Type B pancreatic cell (in vitro differentiated cells): ENCODE measurements at regions not wholly inside any gene's neighbourhood (a gene's known extent, or its start where the extent isn't known, plus 50 kb on each side); places are given as distances from the start of the nearest gene placed in this dataset.

Experiments
- DNase-seq: peaks from one replicate; pipeline ENCODE4 v3.0.0; 2021; ENCODE audit warnings: mixed read lengths; ENCODE audit not compliant: unreplicated experiment; ENCODE audit errors: extremely low spot score
- H3K27ac Mint-ChIP-seq: 2 replicates; pipeline ENCODE4 v1.8.0; 2021; ENCODE audit warnings: mild to moderate bottlenecking, mixed read lengths
- H3K27me3 Mint-ChIP-seq: 2 replicates; pipeline ENCODE4 v1.8.0; 2021; ENCODE audit warnings: mixed read lengths
- H3K36me3 Mint-ChIP-seq: 2 replicates; pipeline ENCODE4 v1.8.0; 2021; ENCODE audit warnings: mixed read lengths
- H3K4me1 Mint-ChIP-seq: one replicate; pipeline ENCODE4 v1.8.0; 2021; ENCODE audit warnings: mixed read lengths; ENCODE audit not compliant: unreplicated experiment
- H3K4me3 Mint-ChIP-seq: 2 replicates; pipeline ENCODE4 v1.8.0; 2021; ENCODE audit warnings: mild to moderate bottlenecking, mixed read lengths
- H3K9me3 Mint-ChIP-seq: 2 replicates; pipeline ENCODE4 v1.8.0; 2021; ENCODE audit warnings: mixed read lengths
- CTCF ChIP-seq: fragments of 200-600 bp; sonication (generic); conservative IDR thresholded peaks from 2 replicates; pipeline ENCODE4 v1.5.0; 2021; ENCODE audit warnings: antibody characterized with exemption, mild to moderate bottlenecking

DNA sequence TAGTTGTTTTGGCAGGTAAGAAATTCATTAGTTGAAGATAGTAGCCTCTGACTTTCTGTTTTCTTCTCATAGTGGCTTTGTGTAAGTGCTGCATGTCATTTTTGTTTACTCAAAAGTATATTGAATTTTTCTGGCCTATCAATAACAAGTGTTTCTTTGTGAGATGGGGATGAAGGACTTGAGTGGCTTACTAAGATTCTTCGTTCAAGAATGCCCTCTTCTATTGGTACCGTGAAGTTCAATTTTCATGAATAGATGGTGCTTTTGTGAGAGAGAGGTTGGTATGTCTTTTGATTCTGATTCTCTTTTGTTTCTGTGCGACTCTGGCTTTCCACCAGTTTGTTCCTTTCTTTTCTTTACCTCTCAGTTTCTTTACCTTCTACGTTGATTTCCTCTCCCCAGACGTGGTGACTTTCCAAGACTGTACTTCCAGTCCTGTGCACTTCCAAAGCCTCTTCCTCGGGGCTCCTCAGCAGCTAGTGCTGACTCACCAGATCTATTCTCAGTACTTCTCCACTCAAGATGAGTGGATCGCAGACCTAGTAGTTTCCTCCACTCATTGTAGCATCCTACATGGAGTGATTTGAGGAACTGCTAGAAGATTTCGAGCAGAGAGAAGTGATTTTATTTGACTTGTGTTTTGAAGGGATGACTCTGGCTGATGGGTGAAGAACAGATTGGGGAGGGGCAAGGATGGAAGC lies 82.0 kb upstream of the EPHB3 start:
- Mint-ChIP-seq H3K4me1 (peaks cover 5% of the 10 kb centered on the region), H3K9me3 (no peaks in the 10 kb centered on the region), H3K4me3 (no peak overlapping the region), H3K36me3 (no peaks in the 10 kb centered on the region), H3K27ac (no peak overlapping the region), H3K27me3 (peaks cover 24% of the 10 kb centered on the region)
- no peak for TF ChIP-seq CTCF
- DNase-seq = no peak

DNA sequence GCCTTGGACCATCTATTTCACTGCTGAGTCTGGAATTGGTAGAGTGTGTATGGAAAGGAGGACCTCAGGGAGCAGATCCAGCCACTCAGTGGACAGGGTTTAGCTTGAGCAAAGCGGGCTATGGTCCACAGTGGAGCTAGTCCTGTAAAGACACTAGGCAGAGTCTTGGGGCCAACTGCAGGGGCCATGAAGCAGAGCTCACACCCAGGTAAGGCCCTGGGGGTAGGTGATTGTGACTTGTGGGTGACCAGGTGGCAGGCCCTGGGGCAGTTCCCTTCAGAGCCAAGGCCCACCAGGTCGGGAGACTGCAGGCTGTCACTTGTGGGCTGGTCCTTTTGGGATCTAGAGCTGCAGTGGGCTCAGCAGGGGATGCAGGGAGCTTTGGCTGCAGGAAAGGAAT lies 80.8 kb upstream of the EPHB3 start:
- Mint-ChIP-seq H3K27me3 (peaks cover 15% of the 10 kb centered on the region), H3K36me3 (no peaks in the 10 kb centered on the region), H3K27ac (no peak overlapping the region)

GRCh38 chr3:184481984-184482671 lies 79.5 kb upstream of the EPHB3 start:
- H3K27ac Mint-ChIP-seq = no peak overlapping the region
- H3K4me3 Mint-ChIP-seq = no peak overlapping the region
- no peaks in the 10 kb centered on the region for H3K9me3 Mint-ChIP-seq
- H3K4me1 Mint-ChIP-seq = peaks cover 5% of the 10 kb centered on the region
- no peaks in the 10 kb centered on the region for H3K36me3 Mint-ChIP-seq
- no peak for DNase-seq
- peaks cover 10% of the 10 kb centered on the region for H3K27me3 Mint-ChIP-seq
- TF ChIP-seq CTCF = no peak

More for the DNA sequence above, 80.8 kb upstream of the EPHB3 start:
- H3K9me3 Mint-ChIP-seq = no peaks in the 10 kb centered on the region
- DNase-seq = no peak
- no peak overlapping the region for H3K4me3 Mint-ChIP-seq
- peaks cover 5% of the 10 kb centered on the region for H3K4me1 Mint-ChIP-seq
- TF ChIP-seq CTCF = no peak

- Mint-ChIP-seq H3K4me1 (peaks cover 6% of the 10 kb centered on the region), H3K36me3 (no peaks in the 10 kb centered on the region), H3K27ac (no peak overlapping the region), H3K9me3 (no peaks in the 10 kb centered on the region), H3K27me3 (peaks cover 23% of the 10 kb centered on the region), H3K4me3 (no peak overlapping the region)
- no peak for TF ChIP-seq CTCF
- no peak for DNase-seq
These were observed 76.3 kb upstream of the EPHB3 start for GRCh38 chr3:184485241-184485640.

DNA sequence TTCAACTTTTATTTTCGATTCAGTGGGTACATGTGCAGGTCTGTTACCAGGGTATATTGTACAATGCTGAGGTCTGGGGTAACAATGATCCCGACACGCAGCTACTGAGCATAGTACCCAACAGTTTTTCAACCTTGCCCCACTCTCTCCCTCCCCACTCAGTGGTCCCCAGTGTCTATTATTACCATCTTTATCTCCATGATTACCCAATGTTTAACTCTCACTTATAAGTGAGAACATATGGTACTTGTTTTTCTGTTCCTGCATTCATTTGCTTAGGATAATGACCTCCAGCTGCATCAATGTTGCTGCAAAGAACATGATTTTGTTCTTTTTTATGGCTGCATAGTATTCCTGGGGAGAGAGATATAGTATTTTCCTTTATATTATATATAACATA lies 75.7 kb upstream of the EPHB3 start:
- Mint-ChIP-seq H3K4me3 (no peak overlapping the region), H3K27ac (no peak overlapping the region), H3K4me1 (peaks cover 9% of the 10 kb centered on the region), H3K27me3 (peaks cover 23% of the 10 kb centered on the region), H3K9me3 (no peaks in the 10 kb centered on the region), H3K36me3 (no peaks in the 10 kb centered on the region)
- DNase-seq = no peak
- TF ChIP-seq CTCF = no peak
